ENCODE measurements at regions not wholly inside any gene's neighbourhood (a gene's known extent, or its start where the extent isn't known, plus 50 kb on each side); places are given as distances from the start of the nearest gene placed in this dataset.
A peak's percentile ranks its signal among the peaks of the same experiment; 100 is the strongest.

- CTCF ChIA-PET: no interaction called here
- in situ Hi-C loops (cut with HindIII; ENCODE audit: low pct_unique_long_range_greater_than_20kb, low sequenced_read_pairs) (no loop called here), intact Hi-C loops (cut with micrococcal nuclease; ENCODE audit: unreplicated experiment) (no loop called here)
- Histone ChIP-seq H3K9me3 (ENCODE audit: control insufficient read depth, insufficient read depth, low read depth, low read length) (no peaks in the 10 kb centered on the region), H3K27ac (ENCODE audit: low read length) (no peak overlapping the region), H3K36me3 (ENCODE audit: control insufficient read depth, insufficient read depth, low read length) (no peaks in the 10 kb centered on the region), H3K4me1 (ENCODE audit: control insufficient read depth, insufficient read depth, low read length) (peaks cover 3% of the 10 kb centered on the region; the same call in 1 of the 2 replicates), H3K27me3 (ENCODE audit: control insufficient read depth, insufficient read depth, low read length) (no peaks in the 10 kb centered on the region), H3K4me3 (ENCODE audit: low read depth in 2 of 2, low read length in 2 of 2) (no peak overlapping the region)
- BruUV-seq (replicated peaks): no TSS peak
- POLR2A ChIA-PET: no interaction called here
- peak; percentile 62 for DNase-seq (ENCODE audit: low read depth, low spot score)
- ATAC-seq: peak; percentile 83
- TF ChIP-seq POLR2AphosphoS5 (IDR thresholded peaks at IDR 0.05; ENCODE audit: low read depth, low read length) (no peak), CTCF (IDR thresholded peaks at IDR 0.05) (no peak), TCF7L2 (IDR thresholded peaks at IDR 0.05; ENCODE audit: low read depth, low read length) (no peak), REST (IDR thresholded peaks at IDR 0.05; ENCODE audit: insufficient read depth in 1 of 2, low read depth in 2 of 2, low read length in 1 of 2) (no peak), SIN3A (IDR thresholded peaks at IDR 0.05; ENCODE audit: borderline replicate concordance, insufficient read depth, low read depth, low read length) (no peak)
Observed at GRCh38 chr5:143659599-143660238, 152.2 kb upstream of the HMHB1 start.

- Histone ChIP-seq H3K9me3 (ENCODE audit: control insufficient read depth, insufficient read depth, low read depth, low read length) (no peaks in the 10 kb centered on the region), H3K36me3 (ENCODE audit: control insufficient read depth, insufficient read depth, low read length) (no peaks in the 10 kb centered on the region), H3K27me3 (ENCODE audit: control insufficient read depth, insufficient read depth, low read length) (no peaks in the 10 kb centered on the region), H3K4me3 (ENCODE audit: low read depth in 2 of 2, low read length in 2 of 2) (no peak overlapping the region), H3K4me1 (ENCODE audit: control insufficient read depth, insufficient read depth, low read length) (peaks cover 3% of the 10 kb centered on the region; the same call in 1 of the 2 replicates), H3K27ac (ENCODE audit: low read length) (no peak overlapping the region)
- ATAC-seq (no peak), DNase-seq (ENCODE audit: low read depth, low spot score) (no peak)
- in situ Hi-C loops (cut with HindIII; ENCODE audit: low pct_unique_long_range_greater_than_20kb, low sequenced_read_pairs): no loop called here
- BruUV-seq (replicated peaks): no TSS peak
- CTCF ChIA-PET: no interaction called here
- TF ChIP-seq REST (IDR thresholded peaks at IDR 0.05; ENCODE audit: insufficient read depth in 1 of 2, low read depth in 2 of 2, low read length in 1 of 2): no peak
- no peak for TF ChIP-seq CTCF (IDR thresholded peaks at IDR 0.05)
- TF ChIP-seq TCF7L2 (IDR thresholded peaks at IDR 0.05; ENCODE audit: low read depth, low read length): no peak
- no peak for TF ChIP-seq SIN3A (IDR thresholded peaks at IDR 0.05; ENCODE audit: borderline replicate concordance, insufficient read depth, low read depth, low read length)
- TF ChIP-seq POLR2AphosphoS5 (IDR thresholded peaks at IDR 0.05; ENCODE audit: low read depth, low read length): no peak
- POLR2A ChIA-PET: interaction anchor here (0.8 kb wide), 1 partner anchor 186 kb away, joined by 6 read pairs; no protein-coding TSS in a partner anchor
- intact Hi-C loops (cut with micrococcal nuclease; ENCODE audit: unreplicated experiment): no loop called here
Observed at GRCh38 chr5:143658956-143659355, 153.0 kb upstream of the HMHB1 start.
